Lower leg skin (tissue), 3 donors: ENCODE measurements at regions not wholly inside any gene's neighbourhood (a gene's known extent, or its start where the extent isn't known, plus 50 kb on each side); places are given as distances from the start of the nearest gene placed in this dataset.

Experiments used
- POLR2A ChIP-seq, 2 donors: fragments of 450-650 bp; IDR thresholded peaks; one replicate each; pipeline ENCODE4 v1.6.1; 2016 to 2017; ENCODE audit warnings: antibody characterized with exemption in 2 of 2, mild to moderate bottlenecking in 1 of 2, moderate library complexity in 1 of 2
- TF ChIP-seq, protein P1 (sequence below), 3 donors: fragments of 450-650 bp; IDR thresholded peaks; one replicate each; pipeline ENCODE4 v1.5.1; 2016; ENCODE audit warnings: antibody characterized with exemption in 3 of 3, mild to moderate bottlenecking in 3 of 3, moderate library complexity in 2 of 3

DNA sequence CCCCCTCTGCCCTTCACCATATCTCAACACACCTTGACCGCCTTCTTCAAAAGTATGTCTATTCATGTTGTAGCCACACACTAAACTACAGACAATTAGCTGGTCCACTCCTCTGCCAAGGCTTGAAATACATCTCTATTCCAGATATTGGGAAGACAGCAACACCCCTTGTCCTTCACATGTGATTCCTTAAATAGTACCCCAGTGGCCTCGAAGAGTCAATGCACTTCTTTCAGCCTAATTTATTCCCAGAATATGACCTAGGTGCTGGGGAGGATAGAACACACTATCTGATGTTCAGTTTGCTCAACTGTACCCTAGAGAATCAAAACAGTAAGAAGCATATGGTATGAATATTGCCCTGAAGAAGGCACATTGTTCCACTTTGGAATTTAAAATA is 82.4 kb upstream of the DACH1 start:
- no peak for TF ChIP-seq POLR2A (IDR thresholded peaks at IDR 0.05)
- TF ChIP-seq, protein P1, sequence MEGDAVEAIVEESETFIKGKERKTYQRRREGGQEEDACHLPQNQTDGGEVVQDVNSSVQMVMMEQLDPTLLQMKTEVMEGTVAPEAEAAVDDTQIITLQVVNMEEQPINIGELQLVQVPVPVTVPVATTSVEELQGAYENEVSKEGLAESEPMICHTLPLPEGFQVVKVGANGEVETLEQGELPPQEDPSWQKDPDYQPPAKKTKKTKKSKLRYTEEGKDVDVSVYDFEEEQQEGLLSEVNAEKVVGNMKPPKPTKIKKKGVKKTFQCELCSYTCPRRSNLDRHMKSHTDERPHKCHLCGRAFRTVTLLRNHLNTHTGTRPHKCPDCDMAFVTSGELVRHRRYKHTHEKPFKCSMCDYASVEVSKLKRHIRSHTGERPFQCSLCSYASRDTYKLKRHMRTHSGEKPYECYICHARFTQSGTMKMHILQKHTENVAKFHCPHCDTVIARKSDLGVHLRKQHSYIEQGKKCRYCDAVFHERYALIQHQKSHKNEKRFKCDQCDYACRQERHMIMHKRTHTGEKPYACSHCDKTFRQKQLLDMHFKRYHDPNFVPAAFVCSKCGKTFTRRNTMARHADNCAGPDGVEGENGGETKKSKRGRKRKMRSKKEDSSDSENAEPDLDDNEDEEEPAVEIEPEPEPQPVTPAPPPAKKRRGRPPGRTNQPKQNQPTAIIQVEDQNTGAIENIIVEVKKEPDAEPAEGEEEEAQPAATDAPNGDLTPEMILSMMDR (IDR thresholded peaks at IDR 0.05) = no peak
